ENCODE measurements at regions not wholly inside any gene's neighbourhood (a gene's known extent, or its start where the extent isn't known, plus 50 kb on each side); places are given as distances from the start of the nearest gene placed in this dataset.

DNA sequence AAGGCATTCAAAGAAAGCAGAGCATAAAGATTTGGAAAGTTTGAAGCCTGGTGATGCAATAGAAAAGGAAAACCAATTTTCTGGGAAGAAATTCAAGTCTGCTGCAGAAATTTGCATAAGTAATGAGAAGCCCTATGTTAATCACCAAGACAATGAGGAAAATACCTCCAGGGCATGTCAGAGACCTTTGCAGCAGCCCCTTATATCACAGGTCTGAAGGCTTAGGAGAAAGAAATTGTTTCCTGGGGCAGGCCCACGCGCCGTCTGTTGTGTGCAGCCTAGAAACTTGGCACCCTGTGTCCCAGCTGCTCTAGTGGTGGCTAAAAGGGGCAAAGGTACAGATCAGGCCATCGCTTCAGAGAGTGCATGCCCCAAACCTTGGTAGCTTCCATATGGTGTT, 495.3 kb upstream of the CDH6 start:
- DNase-seq: no peak

GRCh38 chr5:30693326-30693725, 500.2 kb upstream of the CDH6 start:
- DNase-seq: no peak

GRCh38 chr5:30690931-30691330, 502.6 kb upstream of the CDH6 start:
- no peak for DNase-seq

- no peak for DNase-seq
These were observed 506.0 kb upstream of the CDH6 start for GRCh38 chr5:30687461-30687860.

- no peak for DNase-seq
These were observed 507.0 kb upstream of the CDH6 start for GRCh38 chr5:30686530-30686929.

GRCh38 chr5:30676223-30676840, 517.2 kb upstream of the CDH6 start:
- DNase-seq: no peak

GRCh38 chr5:30667293-30667692, 526.2 kb upstream of the CDH6 start:
- no peak for DNase-seq

- DNase-seq: peak in 1 of 14 donors; percentile 0
These were observed 530.0 kb upstream of the CDH6 start for GRCh38 chr5:30663536-30663935.

- DNase-seq: no peak
These were observed 531.1 kb upstream of the CDH6 start for GRCh38 chr5:30662373-30662772.

- no peak for DNase-seq
These were observed 531.8 kb upstream of the CDH6 start for GRCh38 chr5:30661730-30662129.

GRCh38 chr5:30659417-30659816, 534.1 kb upstream of the CDH6 start:
- no peak for DNase-seq

- no peak for DNase-seq
These were observed 543.2 kb upstream of the CDH6 start for GRCh38 chr5:30650311-30650710.

DNA sequence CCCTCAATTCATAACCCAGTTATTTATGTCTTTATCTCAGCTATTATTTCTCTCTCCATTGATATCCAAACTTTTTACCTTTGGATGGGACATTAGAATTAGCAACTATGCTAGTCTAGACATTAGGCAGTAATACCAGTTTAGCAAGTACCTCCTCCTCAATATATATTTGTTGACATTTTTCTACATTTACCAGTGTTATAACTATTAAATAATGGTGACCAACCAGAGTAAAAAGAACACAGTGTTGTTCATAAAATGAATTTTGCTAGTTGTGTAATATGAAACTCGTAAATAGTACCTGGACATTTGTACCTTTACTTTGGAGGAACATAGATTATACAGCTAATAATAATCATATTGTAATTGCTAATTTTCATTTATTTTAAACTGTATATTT, 554.6 kb upstream of the CDH6 start:
- no peak for DNase-seq

DNA sequence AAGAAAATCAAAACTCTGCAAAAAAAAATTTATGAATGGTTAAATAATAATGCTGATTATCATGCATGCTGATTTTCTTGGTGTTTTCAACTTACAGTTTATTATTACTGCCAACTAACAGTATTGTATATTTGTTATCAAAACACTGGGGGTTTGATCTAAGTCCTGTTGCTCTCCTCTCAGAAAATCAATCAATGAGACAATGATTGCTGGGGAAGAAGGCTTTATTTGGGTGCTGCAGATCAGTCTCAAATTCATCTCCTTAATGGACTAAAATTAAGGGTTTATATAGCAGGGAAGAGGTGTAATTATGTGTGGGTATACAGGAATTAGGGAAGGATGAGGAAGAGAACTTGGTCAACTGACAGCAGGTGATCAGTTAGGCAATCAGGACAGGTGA, 565.5 kb upstream of the CDH6 start:
- DNase-seq: no peak

- no peak for DNase-seq
These were observed 566.9 kb upstream of the CDH6 start for GRCh38 chr5:30626557-30626956.

DNA sequence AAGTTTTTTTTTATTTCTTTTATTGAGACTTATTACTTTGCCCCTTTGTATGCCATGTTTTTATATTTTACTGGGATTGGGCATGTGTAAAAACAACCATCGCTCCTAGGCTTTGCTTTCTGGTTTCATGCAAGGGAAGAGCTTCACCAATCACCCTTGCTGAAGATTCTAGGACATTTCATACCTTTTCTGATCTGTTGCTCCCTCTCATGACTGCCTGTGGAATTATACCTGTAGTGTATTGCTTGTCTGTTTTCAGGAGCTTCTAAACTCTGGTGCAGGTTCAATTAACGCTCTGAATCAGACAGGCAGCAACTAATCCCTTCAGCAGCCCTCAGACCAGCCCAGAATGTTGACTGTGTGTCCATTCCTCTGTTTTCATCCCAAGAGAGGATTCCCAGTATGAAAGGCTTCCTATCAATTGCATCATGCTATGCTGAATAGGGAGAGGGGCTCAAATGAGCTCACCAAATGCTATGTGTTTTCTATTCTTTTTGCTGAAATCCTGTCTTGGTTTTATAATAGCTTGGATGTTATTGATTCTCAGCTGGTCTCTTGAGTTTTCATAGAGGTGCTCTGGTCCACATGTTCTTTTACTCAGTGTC, 572.9 kb upstream of the CDH6 start:
- no peak for DNase-seq

DNA sequence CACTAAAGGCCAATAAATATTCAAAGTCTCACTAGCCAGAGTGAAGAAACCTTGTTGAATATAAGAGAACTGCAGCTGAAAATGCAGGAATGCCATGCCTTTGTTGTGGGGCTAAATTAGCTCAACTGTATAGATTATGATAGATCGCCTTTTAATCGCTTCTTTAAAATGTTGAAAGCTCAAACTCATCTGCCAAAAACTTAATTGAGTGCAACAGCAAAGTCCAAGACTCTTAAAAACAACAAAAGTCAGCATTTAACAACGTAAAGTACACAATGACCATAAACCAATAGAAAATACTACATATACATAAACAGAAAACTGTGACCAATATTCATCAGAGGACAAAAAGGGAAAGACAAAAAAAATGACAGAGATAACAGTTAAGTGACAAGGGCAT, 585.0 kb upstream of the CDH6 start:
- DNase-seq: no peak

- no peak for DNase-seq
These were observed 586.1 kb upstream of the CDH6 start for GRCh38 chr5:30607301-30607894.

DNA sequence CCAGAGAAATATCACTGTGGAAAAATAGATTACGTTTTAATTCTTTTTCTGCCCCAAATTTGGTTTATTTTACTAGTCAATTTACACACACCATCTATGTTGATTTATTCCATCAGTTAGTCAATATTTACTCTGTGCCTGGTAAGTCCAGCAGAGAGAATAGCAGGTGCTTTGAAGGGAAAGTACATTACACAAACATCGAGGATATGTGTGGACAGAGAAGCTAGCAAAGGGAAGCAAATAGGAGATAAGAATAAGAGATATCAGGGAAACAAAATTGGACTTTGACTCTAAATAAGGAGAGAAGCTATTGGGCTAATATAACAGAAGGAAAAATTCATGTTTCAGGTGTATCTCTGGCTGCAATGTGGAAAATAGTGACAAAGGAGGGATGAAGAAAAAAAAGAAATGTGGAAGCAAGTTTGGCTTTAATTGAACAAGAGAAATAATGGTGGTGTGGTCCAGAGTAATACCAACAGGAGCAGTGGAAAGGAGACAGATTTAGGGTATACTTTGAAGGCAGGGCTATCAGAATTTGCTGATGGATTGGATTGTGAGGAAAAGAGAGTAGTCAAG, 587.7 kb upstream of the CDH6 start:
- no peak for DNase-seq

- no peak for DNase-seq
These were observed 588.7 kb upstream of the CDH6 start for GRCh38 chr5:30604648-30605262.

DNA sequence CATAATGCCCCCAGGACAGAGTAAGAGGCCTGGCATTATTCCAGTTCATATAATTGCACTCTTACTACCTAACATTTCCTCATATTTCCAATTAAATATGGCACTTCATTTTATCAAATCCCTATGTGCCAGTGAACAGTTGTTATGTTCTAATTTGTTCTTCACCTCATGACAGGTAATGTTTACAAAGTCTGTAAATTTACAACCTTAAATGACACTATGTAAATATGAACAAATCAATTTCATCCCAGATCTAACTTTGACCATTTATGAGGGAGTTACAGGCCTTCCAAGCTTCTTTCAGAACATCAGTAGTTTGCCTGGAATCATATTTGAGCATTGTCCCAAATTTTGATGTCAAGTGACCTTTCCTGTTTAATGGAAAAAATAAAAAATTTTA, 592.6 kb upstream of the CDH6 start:
- DNase-seq: no peak

GRCh38 chr5:30596495-30597064, 596.9 kb upstream of the CDH6 start:
- DNase-seq: no peak

GRCh38 chr5:30594331-30594730, 599.2 kb upstream of the CDH6 start:
- DNase-seq: no peak
